H9 (cell line): ENCODE measurements at regions not wholly inside any gene's neighbourhood (a gene's known extent, or its start where the extent isn't known, plus 50 kb on each side); places are given as distances from the start of the nearest gene placed in this dataset.

ENCODE experiments used
- DNase-seq: peaks from one replicate; pipeline ENCODE4 v3.0.0-alpha.2; 2017
- H2AFZ ChIP-seq: one replicate; pipeline ENCODE4 v1.6.1; 2013; ENCODE audit warnings: mild to moderate bottlenecking, low read length, control low read depth, moderate library complexity
- H2AK5ac ChIP-seq: 2 replicates; pipeline ENCODE4 v1.6.1; 2013; ENCODE audit warnings: low read length, control low read depth, mixed read lengths; ENCODE audit not compliant: insufficient read length
- H2BK120ac ChIP-seq: one replicate; pipeline ENCODE4 v1.6.1; 2013; ENCODE audit warnings: low read depth, mild to moderate bottlenecking, low read length, control low read depth, inconsistent platforms; ENCODE audit not compliant: poor library complexity, severe bottlenecking
- H2BK12ac ChIP-seq: 2 replicates; pipeline ENCODE4 v1.6.1; 2013; ENCODE audit warnings: low read length, control low read depth, mixed read lengths, low read depth; ENCODE audit not compliant: insufficient read length
- H2BK15ac ChIP-seq: 2 replicates; pipeline ENCODE4 v1.6.1; 2013; ENCODE audit warnings: low read depth, low read length, control low read depth
- H2BK20ac ChIP-seq: one replicate; pipeline ENCODE4 v1.6.1; 2013; ENCODE audit warnings: low read depth, mild to moderate bottlenecking, low read length, control low read depth, inconsistent platforms; ENCODE audit not compliant: poor library complexity, severe bottlenecking
- H2BK5ac ChIP-seq: 2 replicates; pipeline ENCODE4 v1.6.1; 2013; ENCODE audit warnings: low read length, control low read depth, mixed read lengths; ENCODE audit not compliant: insufficient read length
- H3K14ac ChIP-seq: 2 replicates; pipeline ENCODE4 v1.6.1; 2013; ENCODE audit warnings: low read length, control low read depth; ENCODE audit not compliant: insufficient read depth
- H3K18ac ChIP-seq: 2 replicates; pipeline ENCODE4 v1.6.1; 2013; ENCODE audit warnings: low read depth, mild to moderate bottlenecking, mixed read lengths, low read length, control low read depth; ENCODE audit not compliant: insufficient read length
- H3K23ac ChIP-seq: 2 replicates; pipeline ENCODE4 v1.6.1; 2013; ENCODE audit warnings: low read length, control low read depth, mixed read lengths, low read depth; ENCODE audit not compliant: insufficient read length
- H3K23me2 ChIP-seq: 2 replicates; pipeline ENCODE4 v1.6.1; 2013; ENCODE audit warnings: low read depth, mild to moderate bottlenecking, mixed read lengths, low read length, control low read depth; ENCODE audit not compliant: insufficient read length, poor library complexity, severe bottlenecking
- H3K27ac ChIP-seq: 2 replicates; pipeline ENCODE4 v1.5.1; 2013; ENCODE audit warnings: low read length, control low read depth, mixed read lengths, low read depth; ENCODE audit not compliant: insufficient read length
- H3K27me3 ChIP-seq: 2 replicates; pipeline ENCODE4 v1.6.1; 2013; ENCODE audit warnings: low read length, control low read depth, inconsistent platforms; ENCODE audit not compliant: insufficient read depth
- H3K4ac ChIP-seq: 2 replicates; pipeline ENCODE4 v1.6.1; 2013; ENCODE audit warnings: low read depth, mild to moderate bottlenecking, control low read depth, inconsistent platforms, low read length, moderate library complexity
- H3K4me1 ChIP-seq: 2 replicates; pipeline ENCODE4 v1.6.1; 2013; ENCODE audit warnings: low read length, control low read depth, inconsistent platforms; ENCODE audit not compliant: insufficient read depth
- H3K4me2 ChIP-seq: 2 replicates; pipeline ENCODE4 v1.6.1; 2013; ENCODE audit warnings: low read length, control low read depth, mixed read lengths; ENCODE audit not compliant: insufficient read length, insufficient read depth
- H3K56ac ChIP-seq: 2 replicates; pipeline ENCODE4 v1.6.1; 2013; ENCODE audit warnings: low read depth, mild to moderate bottlenecking, mixed read lengths, low read length, control low read depth; ENCODE audit not compliant: insufficient read length
- H3K79me1 ChIP-seq: 2 replicates; pipeline ENCODE4 v1.6.1; 2013; ENCODE audit warnings: low read depth, mild to moderate bottlenecking, moderate library complexity, low read length, control low read depth, inconsistent platforms; ENCODE audit not compliant: insufficient read depth, poor library complexity, severe bottlenecking
- H3K79me2 ChIP-seq: 2 replicates; pipeline ENCODE4 v1.6.1; 2013; ENCODE audit warnings: low read length, control low read depth, inconsistent platforms; ENCODE audit not compliant: insufficient read depth
- H3K9ac ChIP-seq: 2 replicates; pipeline ENCODE4 v1.6.1; 2013; ENCODE audit warnings: low read length, control low read depth, mixed read lengths; ENCODE audit not compliant: insufficient read length; ENCODE audit errors: extremely low read depth
- H3K9me3 ChIP-seq: one replicate; pipeline ENCODE4 v1.6.1; 2013; ENCODE audit warnings: low read depth, low read length, inconsistent platforms; ENCODE audit not compliant: control insufficient read depth
- H3T11ph ChIP-seq: one replicate; pipeline ENCODE4 v1.6.1; 2013; ENCODE audit warnings: mild to moderate bottlenecking, low read length, control low read depth, inconsistent platforms
- H4K20me1 ChIP-seq: one replicate; pipeline ENCODE4 v1.6.1; 2013; ENCODE audit not compliant: control insufficient read depth, insufficient read length, insufficient read depth
- H4K5ac ChIP-seq: 2 replicates; pipeline ENCODE4 v1.6.1; 2013; ENCODE audit warnings: low read depth, mild to moderate bottlenecking, mixed read lengths, low read length, control low read depth; ENCODE audit not compliant: insufficient read length
- H4K8ac ChIP-seq: replicated peaks from 2 replicates; pipeline ENCODE4 v1.6.1; 2013; ENCODE audit warnings: low read length, control low read depth, mixed read lengths, low read depth; ENCODE audit not compliant: insufficient read length
- H4K91ac ChIP-seq: 2 replicates; pipeline ENCODE4 v1.6.1; 2013; ENCODE audit warnings: low read depth, mild to moderate bottlenecking, moderate library complexity, mixed read lengths, low read length, control low read depth; ENCODE audit not compliant: insufficient read length
- H3K27ac Mint-ChIP-seq, 3 experiments: 2 replicates in 2 of 3; 3 replicates in 1 of 3; pipeline ENCODE4 v1.8.0; 2020 to 2021; ENCODE audit warnings: mixed read lengths in 3 of 3, mild to moderate bottlenecking in 1 of 3, moderate library complexity in 1 of 3
- H3K27me3 Mint-ChIP-seq: 2 replicates; pipeline ENCODE4 v1.8.0; 2021; ENCODE audit warnings: low read depth, mild to moderate bottlenecking, moderate library complexity, mixed read lengths
- H3K36me3 Mint-ChIP-seq, 3 experiments: 2 replicates in 2 of 3; 3 replicates in 1 of 3; pipeline ENCODE4 v1.8.0; 2020 to 2021; ENCODE audit warnings: low read depth in 3 of 3, mixed read lengths in 3 of 3; ENCODE audit not compliant: insufficient read depth in 1 of 3
- H3K4me1 Mint-ChIP-seq, 2 experiments: 2 replicates each; pipeline ENCODE4 v1.8.0; 2020; ENCODE audit warnings: mixed read lengths in 2 of 2
- H3K4me3 Mint-ChIP-seq, 2 experiments: 2 replicates in 1 of 2; 3 replicates in 1 of 2; pipeline ENCODE4 v1.8.0; 2020 to 2021; ENCODE audit warnings: mild to moderate bottlenecking in 2 of 2, mixed read lengths in 2 of 2, moderate library complexity in 1 of 2
- H3K9me3 Mint-ChIP-seq, 2 experiments: 2 replicates in 1 of 2; 3 replicates in 1 of 2; pipeline ENCODE4 v1.8.0; 2020; ENCODE audit warnings: mild to moderate bottlenecking in 2 of 2, mixed read lengths in 2 of 2, moderate library complexity in 1 of 2
- WGBS: extraction: QIAGEN DNeasy Blood & Tissue Kit; methylation state at CpG from one replicate; pipeline ENCODE4 v1.1.7; 2013; ENCODE audit warnings: missing lambda C conversion rate, low lambda C conversion rate, mixed read lengths; ENCODE audit not compliant: insufficient read length; ENCODE audit errors: extremely low coverage; 5-methylcytosine and 5-hydroxymethylcytosine counted together
- TF ChIP-seq, protein P1 (sequence below): fragments of 200-600 bp; sonication (generic); conservative IDR thresholded peaks from 3 replicates; pipeline ENCODE4 v1.8.0; 2021; ENCODE audit warnings: antibody characterized with exemption, mild to moderate bottlenecking

DNA sequence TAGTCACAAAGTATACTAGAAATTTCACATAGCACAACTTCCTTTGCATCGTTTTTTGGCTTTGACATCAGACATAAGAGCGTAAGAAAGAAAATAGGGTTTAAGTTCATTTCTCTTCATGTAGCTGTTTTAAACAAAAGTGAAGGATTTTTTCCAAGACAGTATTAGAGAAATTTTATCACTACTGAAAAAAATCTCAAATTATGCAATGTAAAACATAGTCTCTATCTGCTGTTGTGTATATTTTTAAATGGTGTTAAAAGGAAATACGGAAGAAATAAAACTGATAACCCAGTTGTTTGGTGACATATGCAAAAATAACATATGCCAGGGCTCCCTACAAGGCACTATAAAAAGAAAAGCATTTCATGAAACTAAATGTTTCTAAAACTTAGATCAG lies 1449.4 kb downstream of the LRRC4C start:
- no peaks in the 10 kb centered on the region for H3K79me2 ChIP-seq
- no peak overlapping the region for H2BK15ac ChIP-seq
- H3K14ac ChIP-seq, result no peak overlapping the region
- no peak overlapping the region for H4K91ac ChIP-seq
- no peaks in the 10 kb centered on the region for H4K20me1 ChIP-seq
- Mint-ChIP-seq H3K9me3 (no peaks in the 10 kb centered on the region), H3K27me3 (no peaks in the 10 kb centered on the region), H3K4me3 (no peak overlapping the region), H3K27ac (no peak overlapping the region), H3K36me3 (no peaks in the 10 kb centered on the region), H3K4me1 (no peaks in the 10 kb centered on the region)
- no peak overlapping the region for H4K8ac ChIP-seq
- H3K4ac ChIP-seq, result no peak overlapping the region
- no peak for DNase-seq
- H3K23me2 ChIP-seq, result no peaks in the 10 kb centered on the region
- H4K5ac ChIP-seq, result no peak overlapping the region
- H3K9me3 ChIP-seq, result no peaks in the 10 kb centered on the region
- H2AFZ ChIP-seq, result no peak overlapping the region
- H2BK5ac ChIP-seq, result no peak overlapping the region
- H2AK5ac ChIP-seq, result no peak overlapping the region
- no peak overlapping the region for H2BK20ac ChIP-seq
- no peak overlapping the region for H3K27ac ChIP-seq
- TF ChIP-seq, protein P1, sequence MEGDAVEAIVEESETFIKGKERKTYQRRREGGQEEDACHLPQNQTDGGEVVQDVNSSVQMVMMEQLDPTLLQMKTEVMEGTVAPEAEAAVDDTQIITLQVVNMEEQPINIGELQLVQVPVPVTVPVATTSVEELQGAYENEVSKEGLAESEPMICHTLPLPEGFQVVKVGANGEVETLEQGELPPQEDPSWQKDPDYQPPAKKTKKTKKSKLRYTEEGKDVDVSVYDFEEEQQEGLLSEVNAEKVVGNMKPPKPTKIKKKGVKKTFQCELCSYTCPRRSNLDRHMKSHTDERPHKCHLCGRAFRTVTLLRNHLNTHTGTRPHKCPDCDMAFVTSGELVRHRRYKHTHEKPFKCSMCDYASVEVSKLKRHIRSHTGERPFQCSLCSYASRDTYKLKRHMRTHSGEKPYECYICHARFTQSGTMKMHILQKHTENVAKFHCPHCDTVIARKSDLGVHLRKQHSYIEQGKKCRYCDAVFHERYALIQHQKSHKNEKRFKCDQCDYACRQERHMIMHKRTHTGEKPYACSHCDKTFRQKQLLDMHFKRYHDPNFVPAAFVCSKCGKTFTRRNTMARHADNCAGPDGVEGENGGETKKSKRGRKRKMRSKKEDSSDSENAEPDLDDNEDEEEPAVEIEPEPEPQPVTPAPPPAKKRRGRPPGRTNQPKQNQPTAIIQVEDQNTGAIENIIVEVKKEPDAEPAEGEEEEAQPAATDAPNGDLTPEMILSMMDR, result no peak
- H3K23ac ChIP-seq, result no peak overlapping the region
- H2BK12ac ChIP-seq, result no peak overlapping the region
- H2BK120ac ChIP-seq, result no peak overlapping the region
- WGBS, result no CpG with 5 or more reads among the region's 3 CpGs
- H3K9ac ChIP-seq, result no peak overlapping the region
- H3K18ac ChIP-seq, result no peak overlapping the region
- no peak overlapping the region for H3K56ac ChIP-seq
- H3T11ph ChIP-seq, result no peak overlapping the region
- no peaks in the 10 kb centered on the region for H3K4me1 ChIP-seq
- no peaks in the 10 kb centered on the region for H3K79me1 ChIP-seq
- H3K27me3 ChIP-seq, result no peaks in the 10 kb centered on the region
- no peak overlapping the region for H3K4me2 ChIP-seq
